Mesodermal cell (in vitro differentiated cells): ENCODE measurements at regions not wholly inside any gene's neighbourhood (a gene's known extent, or its start where the extent isn't known, plus 50 kb on each side); places are given as distances from the start of the nearest gene placed in this dataset.
"Not testable (repeated sequence)": the region's sequence is repeated elsewhere in the genome, so short reads cannot be mapped to it uniquely, and the experiment has no call there.

ENCODE experiments used
- H3K27ac ChIP-seq: 2 replicates; pipeline ENCODE4 v1.7.0; 2013; ENCODE audit warnings: mild to moderate bottlenecking, low read depth, low read length, moderate library complexity; ENCODE audit not compliant: severe bottlenecking
- H3K36me3 ChIP-seq: 2 replicates; pipeline ENCODE4 v1.7.1; 2013; ENCODE audit warnings: mild to moderate bottlenecking, low read length, moderate library complexity; ENCODE audit not compliant: control insufficient read depth, insufficient read depth
- H3K4me1 ChIP-seq: one replicate; pipeline ENCODE4 v1.7.1; 2013; ENCODE audit warnings: mild to moderate bottlenecking, low read length; ENCODE audit not compliant: insufficient read depth, control insufficient read depth, poor library complexity, severe bottlenecking
- H3K4me3 ChIP-seq: 2 replicates; pipeline ENCODE4 v1.7.0; 2013; ENCODE audit warnings: low read length, control low read depth, mild to moderate bottlenecking; ENCODE audit not compliant: insufficient read depth, poor library complexity, severe bottlenecking; ENCODE audit errors: extremely low read depth
- H3K9me3 ChIP-seq: 2 replicates; pipeline ENCODE4 v1.7.1; 2013; ENCODE audit warnings: mild to moderate bottlenecking, low read length, moderate library complexity; ENCODE audit not compliant: control insufficient read depth
- WGBS, 2 experiments: methylation state at CpG; one replicate each; pipeline ENCODE4 v1.1.5; 2013; ENCODE audit warnings: missing lambda C conversion rate in 2 of 2; ENCODE audit not compliant: insufficient coverage in 2 of 2; 5-methylcytosine and 5-hydroxymethylcytosine counted together

DNA sequence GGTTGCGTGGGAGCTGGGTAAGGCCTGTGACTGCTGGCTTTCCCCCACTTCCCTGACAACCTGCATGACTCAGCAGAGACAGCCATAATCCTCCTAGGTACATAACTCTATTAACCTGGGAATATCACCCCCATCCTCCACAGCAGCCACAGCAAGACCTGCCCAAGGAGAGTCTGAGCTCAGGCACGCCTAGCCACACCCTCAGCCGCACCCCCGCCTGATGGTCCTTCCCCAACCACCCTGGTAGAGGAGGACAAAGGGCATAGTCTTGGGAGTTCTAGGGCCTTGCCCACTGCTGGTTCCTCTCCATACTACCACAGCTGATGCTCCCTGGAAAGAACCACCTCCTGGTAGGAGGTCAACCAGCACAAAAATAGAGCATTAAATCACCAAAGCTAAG, 965.4 kb downstream of the TSN start:
- 95% methylated on average over 3 of the region's 4 CpGs; no CpG with 5 or more reads in 1 of the 2 experiments for WGBS, 2 experiments
- not testable (repeated sequence) for H3K36me3 ChIP-seq, H3K4me3 ChIP-seq, H3K4me1 ChIP-seq, H3K9me3 ChIP-seq, H3K27ac ChIP-seq

DNA sequence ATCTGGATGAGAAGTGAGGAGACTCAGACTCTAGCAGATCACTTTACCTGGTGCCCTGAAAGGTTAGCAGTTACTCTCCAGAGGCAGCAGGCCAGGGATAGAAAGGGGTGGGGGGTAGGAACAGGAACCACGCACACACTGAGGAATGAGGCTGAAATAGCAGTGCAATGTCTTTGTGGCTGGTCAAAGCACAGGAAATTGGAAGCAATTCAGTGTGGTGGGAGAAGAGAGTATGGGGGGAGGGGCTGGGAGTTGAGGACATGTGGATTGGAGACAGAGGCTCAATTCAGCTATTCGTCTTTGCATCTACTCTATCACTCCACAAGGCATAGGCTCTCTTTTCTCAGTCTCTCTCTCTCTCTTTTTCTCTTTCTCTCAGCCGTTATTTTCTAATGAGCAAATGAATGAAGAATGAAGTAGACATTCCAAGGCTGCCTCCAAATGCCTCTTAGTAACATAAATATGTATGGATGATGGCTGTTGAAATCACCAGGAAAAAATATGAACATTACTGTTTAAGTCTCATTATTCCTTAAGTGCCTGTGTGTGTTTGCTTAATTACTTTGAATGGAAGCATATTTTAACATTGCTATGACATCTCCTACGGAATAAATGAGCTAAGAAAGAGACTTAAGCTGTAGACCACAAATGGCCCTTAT, 979.4 kb downstream of the TSN start:
- H3K36me3 ChIP-seq, result no peaks in the 10 kb centered on the region
- H3K4me3 ChIP-seq, result no peak overlapping the region
- WGBS, 2 experiments, result 21 to 29% methylated on average over 1 of the region's 4 CpGs
- H3K9me3 ChIP-seq, result no peaks in the 10 kb centered on the region
- peaks cover 23% of the 10 kb centered on the region for H3K4me1 ChIP-seq
- peak overlapping the region; percentile 62 for H3K27ac ChIP-seq

DNA sequence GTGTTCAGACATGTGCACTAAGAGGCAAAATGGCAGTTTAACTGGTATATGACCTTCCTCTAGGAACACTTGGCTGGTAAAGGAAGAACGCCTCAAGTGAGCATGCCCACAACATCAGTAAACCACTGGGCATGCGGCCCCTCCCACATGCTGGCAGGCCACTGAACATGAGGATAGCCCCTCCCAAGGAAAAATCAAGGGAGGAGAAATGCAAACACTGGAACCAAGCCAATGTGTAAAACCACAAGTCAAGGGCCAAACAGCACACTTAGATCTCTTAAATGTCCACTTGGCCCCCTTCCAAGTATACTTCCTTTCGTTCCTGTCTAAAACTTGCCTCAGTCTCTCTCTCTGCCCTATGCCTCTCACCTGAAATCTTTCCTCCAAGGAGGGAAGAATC, 980.8 kb downstream of the TSN start:
- Histone ChIP-seq H3K36me3 (no peaks in the 10 kb centered on the region), H3K4me3 (no peak overlapping the region), H3K4me1 (peaks cover 23% of the 10 kb centered on the region), H3K27ac (no peak overlapping the region), H3K9me3 (no peaks in the 10 kb centered on the region)
- WGBS, 2 experiments, result 91 to 92% methylated on average over 3 of the region's 3 CpGs

DNA sequence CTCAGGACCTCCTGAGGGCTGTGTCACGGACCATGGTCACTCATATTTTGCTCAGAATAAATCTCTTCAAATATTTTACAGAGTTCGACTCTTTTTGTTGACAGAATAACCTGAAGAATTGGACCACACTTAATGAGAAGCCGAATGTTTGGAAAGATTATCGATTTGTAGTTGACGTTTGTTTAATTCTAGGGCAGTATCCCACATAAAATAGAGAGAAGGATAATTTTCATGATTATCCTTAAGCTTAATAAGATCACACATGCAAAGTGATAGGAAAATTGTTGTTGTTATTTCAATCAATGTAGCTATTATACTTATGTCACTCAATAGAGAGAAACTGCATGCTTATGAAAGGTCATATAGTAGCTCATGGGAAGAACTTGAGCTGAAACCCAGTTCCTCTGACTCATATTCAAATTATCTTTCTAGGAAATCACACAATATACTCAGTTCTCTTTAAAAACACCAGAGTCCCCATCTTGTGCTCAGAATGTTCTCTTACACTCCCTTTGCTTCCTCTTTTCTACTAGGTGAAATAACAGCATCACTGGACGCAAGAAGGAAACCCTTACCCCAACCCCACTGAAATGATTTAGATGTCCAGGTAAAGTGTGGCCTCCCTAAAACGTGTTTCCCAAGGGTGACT, 982.1 kb downstream of the TSN start:
- Histone ChIP-seq H3K9me3 (no peaks in the 10 kb centered on the region), H3K4me3 (no peak overlapping the region), H3K4me1 (peaks cover 23% of the 10 kb centered on the region), H3K36me3 (no peaks in the 10 kb centered on the region), H3K27ac (no peak overlapping the region)
- WGBS, 2 experiments, result 73 to 93% methylated on average over 2 to 3 of the region's 7 CpGs

DNA sequence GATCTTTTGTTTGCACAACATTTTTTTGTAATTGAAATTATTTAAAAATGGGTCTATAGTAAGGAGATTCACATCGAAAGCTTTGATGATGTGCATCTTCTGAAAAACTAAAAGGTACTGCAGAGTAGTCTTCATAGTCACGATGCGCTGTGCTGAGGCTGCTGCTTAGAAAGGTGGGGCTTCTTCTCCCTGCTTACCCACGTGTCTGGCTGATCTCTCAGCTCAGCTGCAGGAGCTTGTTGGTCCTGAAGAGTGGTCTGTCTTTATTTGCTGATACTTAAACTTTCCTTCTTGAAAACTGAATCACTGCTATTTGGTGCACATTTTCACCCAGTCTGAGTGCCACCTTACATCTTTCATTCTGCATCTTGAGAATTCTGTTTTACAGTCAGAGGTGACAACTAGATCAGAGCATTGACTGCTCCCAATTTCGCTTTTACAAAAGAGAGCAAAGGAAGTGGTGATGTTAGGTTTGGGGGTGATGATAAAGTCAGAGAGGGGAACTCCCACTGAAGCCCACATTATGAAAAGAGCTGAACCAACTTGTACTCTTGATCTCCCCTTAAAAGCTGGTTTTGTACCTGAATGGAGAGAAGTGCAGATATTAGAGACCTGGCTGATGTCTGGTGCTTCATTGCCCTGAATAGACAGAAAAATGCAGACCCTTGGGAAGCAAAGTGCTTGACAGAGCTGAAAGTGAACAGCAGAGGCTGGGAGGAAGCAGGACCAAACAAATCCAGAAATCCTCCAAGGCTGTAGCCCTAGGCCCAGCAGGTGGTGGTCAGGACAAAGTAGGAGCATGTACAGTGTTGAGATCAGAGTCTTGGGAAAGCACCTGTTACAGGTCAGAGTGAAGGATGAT, 984.5 kb downstream of the TSN start:
- 77 to 81% methylated on average over 3 to 4 of the region's 5 CpGs for WGBS, 2 experiments
- H3K4me1 ChIP-seq, result peaks cover 9% of the 10 kb centered on the region

DNA sequence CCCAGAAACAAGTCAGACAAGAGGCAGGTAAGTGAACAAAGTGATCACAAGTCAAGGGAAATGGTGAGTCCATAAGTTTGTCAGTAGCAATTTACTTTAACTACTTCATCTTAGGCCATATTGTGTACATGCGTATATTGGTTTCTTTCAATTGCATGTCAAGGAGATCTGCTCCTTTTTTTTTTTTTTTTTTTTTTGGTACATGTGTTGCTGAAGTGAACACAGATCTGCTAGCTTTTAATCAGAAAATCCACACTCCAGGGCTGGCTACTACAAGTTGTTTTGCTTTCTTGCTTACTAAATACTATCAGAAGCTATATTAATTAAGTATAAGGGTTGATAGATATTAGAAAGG, 985.1 kb downstream of the TSN start:
- Histone ChIP-seq H3K36me3 (no peaks in the 10 kb centered on the region), H3K27ac (no peak overlapping the region), H3K4me1 (peaks cover 3% of the 10 kb centered on the region), H3K4me3 (no peak overlapping the region), H3K9me3 (no peaks in the 10 kb centered on the region)
- WGBS, 2 experiments, result no CpG with 5 or more reads among the region's 1 CpG

More for the DNA sequence above, 984.5 kb downstream of the TSN start:
- H3K4me3 ChIP-seq, result no peak overlapping the region
- no peaks in the 10 kb centered on the region for H3K9me3 ChIP-seq
- no peak overlapping the region for H3K27ac ChIP-seq
- H3K36me3 ChIP-seq, result no peaks in the 10 kb centered on the region

DNA sequence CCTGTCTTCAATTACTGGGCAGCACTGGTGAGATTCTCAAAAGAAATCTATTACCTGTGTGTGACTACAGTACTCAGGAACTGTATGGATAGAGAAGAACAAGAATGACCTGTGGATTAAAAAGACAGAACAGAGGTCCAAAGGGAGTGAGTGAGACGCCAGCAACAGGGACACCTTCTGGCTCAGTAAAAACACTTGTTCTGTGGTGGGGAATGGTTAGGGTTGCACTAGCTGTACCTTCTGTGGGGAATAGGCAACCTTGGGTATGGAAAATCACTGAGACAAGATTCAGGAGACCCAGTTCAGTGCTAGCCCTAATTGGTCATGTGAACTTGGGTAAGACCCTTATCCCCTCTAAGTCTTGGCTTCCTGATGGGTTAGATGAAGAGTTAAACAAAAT, 986.0 kb downstream of the TSN start:
- no peak overlapping the region for H3K27ac ChIP-seq

DNA sequence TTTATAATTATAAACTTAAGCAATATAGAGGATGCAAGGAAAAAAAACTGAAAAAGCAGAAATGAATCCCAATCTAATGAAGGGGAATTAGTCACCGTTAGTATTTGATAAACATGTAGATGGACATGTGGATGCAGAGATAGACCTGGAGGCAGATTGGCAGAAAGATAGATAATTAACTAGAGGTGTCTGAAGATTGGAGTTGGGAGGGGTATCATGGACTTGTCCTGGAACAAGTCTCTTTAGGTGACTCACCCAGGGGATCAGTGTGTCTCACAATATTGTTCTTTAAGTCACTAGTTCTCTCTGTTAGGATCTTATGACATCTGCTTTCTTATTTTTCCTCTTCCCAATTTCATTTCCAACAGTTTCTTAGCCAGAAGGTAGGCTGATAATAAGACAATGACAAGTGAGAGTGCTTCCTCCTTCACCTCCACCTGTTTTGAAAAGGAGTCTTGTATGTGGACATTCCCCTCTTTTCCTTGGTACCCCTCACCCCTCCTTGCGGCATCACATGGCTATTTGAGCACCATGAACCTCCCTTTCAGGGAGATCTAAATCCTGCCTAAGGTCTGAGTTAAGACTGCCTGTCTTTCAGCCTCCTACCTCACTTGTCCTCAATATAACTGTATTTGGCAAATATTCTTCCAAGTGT, 987.7 kb downstream of the TSN start:
- H3K4me3 ChIP-seq, result no peak overlapping the region
- WGBS, 2 experiments, result 96 to 100% methylated on average over 1 to 2 of the region's 2 CpGs
- H3K27ac ChIP-seq, result no peak overlapping the region
- no peaks in the 10 kb centered on the region for H3K9me3 ChIP-seq
- no peaks in the 10 kb centered on the region for H3K4me1 ChIP-seq
- no peaks in the 10 kb centered on the region for H3K36me3 ChIP-seq

More for the DNA sequence above, 986.0 kb downstream of the TSN start:
- no peaks in the 10 kb centered on the region for H3K36me3 ChIP-seq
- no peaks in the 10 kb centered on the region for H3K9me3 ChIP-seq
- H3K4me3 ChIP-seq, result no peak overlapping the region
- 82 to 100% methylated on average over 1 of the region's 1 CpG for WGBS, 2 experiments
- H3K4me1 ChIP-seq, result no peaks in the 10 kb centered on the region

DNA sequence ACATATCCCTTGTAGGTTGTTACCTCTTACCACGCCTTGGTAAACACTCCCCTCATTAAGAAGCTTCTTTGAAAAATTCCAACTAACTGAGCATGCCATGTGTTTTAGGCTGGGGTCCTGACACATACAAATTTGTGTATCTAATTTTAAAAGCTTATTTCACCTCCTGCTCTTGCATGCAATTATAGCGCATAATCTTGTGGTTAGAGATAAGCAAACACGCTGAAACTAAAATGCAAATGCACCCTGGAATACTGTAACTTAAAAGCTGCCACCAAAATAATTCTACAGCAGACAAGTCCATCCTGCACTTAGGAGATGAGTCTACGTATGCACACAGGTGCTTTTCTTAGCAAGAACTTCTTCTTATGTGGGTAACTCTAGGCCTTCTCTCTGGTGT, 990.2 kb downstream of the TSN start:
- Histone ChIP-seq H3K4me1 (peaks cover 7% of the 10 kb centered on the region), H3K4me3 (no peak overlapping the region), H3K9me3 (no peaks in the 10 kb centered on the region), H3K27ac (no peak overlapping the region), H3K36me3 (no peaks in the 10 kb centered on the region)
- WGBS, 2 experiments, result no CpG with 5 or more reads among the region's 4 CpGs

DNA sequence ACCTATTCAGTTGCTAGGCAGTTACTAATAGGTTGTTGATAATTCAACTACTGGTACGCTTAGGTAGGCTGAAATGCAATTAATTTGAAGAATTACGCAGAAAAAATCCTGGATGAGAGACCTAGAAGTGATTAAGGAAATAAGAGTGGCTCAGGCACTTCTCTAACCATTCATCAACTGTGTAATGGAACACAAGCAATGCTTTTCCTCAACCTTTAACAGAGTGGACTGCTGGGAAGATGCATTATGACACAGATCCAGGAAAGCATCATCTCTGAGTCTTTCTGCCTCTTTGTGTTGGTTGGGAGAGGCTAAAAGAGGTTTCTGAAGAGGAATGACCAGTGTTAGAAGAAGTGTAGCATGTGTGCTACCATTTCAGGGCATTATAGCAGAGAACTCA, 992.2 kb downstream of the TSN start:
- H3K27ac ChIP-seq, result no peak overlapping the region
- WGBS, 2 experiments, result no CpG with 5 or more reads among the region's 2 CpGs

More for the DNA sequence above, 992.2 kb downstream of the TSN start:
- H3K36me3 ChIP-seq, result no peaks in the 10 kb centered on the region
- peaks cover 7% of the 10 kb centered on the region for H3K4me1 ChIP-seq
- H3K9me3 ChIP-seq, result no peaks in the 10 kb centered on the region
- H3K4me3 ChIP-seq, result no peak overlapping the region
